Activated CD4-positive, alpha-beta T cell treated with anti-CD3 and anti-CD28 coated beads for 48 hours (primary cell): ENCODE measurements at regions not wholly inside any gene's neighbourhood (a gene's known extent, or its start where the extent isn't known, plus 50 kb on each side); places are given as distances from the start of the nearest gene placed in this dataset.

Experiments used
- DNase-seq: peaks from one replicate; pipeline ENCODE4 v3.0.0-alpha.2; 2020

GRCh38 chr9:14424983-14425382, 111.0 kb upstream of the NFIB start:
- no peak for DNase-seq

GRCh38 chr9:14424289-14424688, 110.3 kb upstream of the NFIB start:
- DNase-seq: no peak

DNA sequence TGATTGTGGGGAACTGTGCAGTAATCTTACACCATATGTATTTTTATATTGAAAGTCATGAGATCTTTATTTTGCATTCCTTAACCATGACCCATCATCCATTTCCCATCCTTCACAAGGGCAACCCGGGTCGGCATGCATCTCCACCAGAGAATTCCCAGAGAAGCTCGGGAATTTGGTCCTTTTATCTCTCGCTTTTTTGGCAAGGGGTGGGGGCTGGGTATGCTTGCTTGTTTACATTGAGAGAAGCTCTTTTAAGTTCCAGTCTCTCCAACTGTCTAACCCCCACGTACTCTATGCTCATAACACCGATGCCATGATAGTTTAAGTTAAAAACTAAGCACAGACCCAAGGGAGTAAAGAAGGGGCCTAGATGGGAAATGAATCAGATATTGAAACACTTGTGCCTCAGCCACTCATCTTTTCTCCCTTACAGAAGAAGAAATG, 109.9 kb upstream of the NFIB start:
- DNase-seq: no peak

- DNase-seq: no peak
These were observed 107.3 kb upstream of the NFIB start for GRCh38 chr9:14421291-14421690.

DNA sequence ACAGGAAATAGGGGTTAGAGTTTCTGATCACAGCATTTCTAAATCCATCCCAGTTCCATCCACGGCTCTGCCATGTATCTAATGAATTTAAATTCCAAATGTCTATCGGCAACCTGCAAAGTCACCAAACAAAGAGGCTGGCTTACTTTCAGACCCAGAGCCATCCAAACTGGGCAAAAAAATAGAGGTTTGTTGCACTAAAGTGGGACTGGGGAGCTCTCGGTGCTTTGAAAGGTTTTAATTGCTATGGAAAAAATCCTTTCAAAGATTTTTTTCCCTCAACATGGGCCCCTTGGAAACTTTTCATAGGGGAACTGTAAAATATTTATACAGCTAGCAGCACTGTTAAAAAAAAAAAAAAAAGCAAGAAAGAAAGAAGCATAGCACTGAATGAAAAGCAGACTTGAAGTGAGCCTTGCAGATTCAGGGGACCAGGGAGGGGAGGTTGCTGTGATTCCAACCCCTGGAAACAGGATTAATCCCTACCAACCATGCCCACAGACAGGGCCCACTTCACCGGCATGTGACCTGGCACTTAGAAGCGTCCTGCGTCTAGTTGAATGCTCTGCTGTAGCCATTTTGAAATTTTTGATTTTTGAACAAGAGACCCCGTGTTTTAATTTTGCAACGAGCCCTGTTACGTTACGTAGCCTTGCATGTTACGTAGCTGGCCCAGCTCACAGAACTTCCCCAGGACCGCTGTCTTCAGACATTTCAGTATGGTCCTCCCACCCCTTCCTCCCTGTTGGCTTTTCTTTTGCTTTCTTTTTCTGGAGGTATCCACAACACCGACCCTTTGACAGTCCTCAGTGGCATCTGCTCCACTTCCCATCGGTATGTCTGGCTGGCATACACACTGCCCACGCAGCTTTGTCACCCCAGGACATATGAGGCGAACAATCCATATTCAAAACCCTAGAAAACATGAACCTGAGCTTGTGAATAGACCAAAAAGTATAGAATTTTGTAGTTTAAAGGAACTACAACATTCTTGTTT, 105.3 kb upstream of the NFIB start:
- DNase-seq: no peak

GRCh38 chr9:14418301-14418940, 104.5 kb upstream of the NFIB start:
- DNase-seq: no peak

GRCh38 chr9:14417237-14417636, 103.3 kb upstream of the NFIB start:
- no peak for DNase-seq

GRCh38 chr9:14415947-14416346, 102.0 kb upstream of the NFIB start:
- no peak for DNase-seq

GRCh38 chr9:14413812-14414211, 99.9 kb upstream of the NFIB start:
- DNase-seq: no peak

DNA sequence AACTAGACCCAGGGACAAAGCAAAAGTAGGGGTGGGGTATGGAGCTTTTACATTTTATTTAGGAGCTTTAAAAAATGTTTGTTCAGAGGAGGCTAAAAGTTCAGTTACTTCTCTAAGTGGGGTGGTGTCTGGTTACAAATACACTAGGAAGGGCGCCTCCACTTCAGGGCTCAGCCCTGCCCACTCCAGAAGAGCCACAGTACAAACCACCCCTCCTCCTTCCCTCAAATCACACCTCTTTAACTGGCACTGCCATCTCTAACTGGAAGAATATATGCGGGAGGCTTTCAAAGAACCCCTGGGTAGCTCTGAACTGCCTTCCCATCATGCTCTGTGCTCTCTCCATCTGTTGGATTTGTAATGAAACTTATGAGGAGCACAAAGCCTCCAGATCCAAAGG, 98.8 kb upstream of the NFIB start:
- DNase-seq: no peak

GRCh38 chr9:14406463-14406862, 92.5 kb upstream of the NFIB start:
- DNase-seq: no peak

GRCh38 chr9:14405176-14405706, 91.3 kb upstream of the NFIB start:
- no peak for DNase-seq

GRCh38 chr9:14403081-14403480, 89.1 kb upstream of the NFIB start:
- DNase-seq: no peak

DNA sequence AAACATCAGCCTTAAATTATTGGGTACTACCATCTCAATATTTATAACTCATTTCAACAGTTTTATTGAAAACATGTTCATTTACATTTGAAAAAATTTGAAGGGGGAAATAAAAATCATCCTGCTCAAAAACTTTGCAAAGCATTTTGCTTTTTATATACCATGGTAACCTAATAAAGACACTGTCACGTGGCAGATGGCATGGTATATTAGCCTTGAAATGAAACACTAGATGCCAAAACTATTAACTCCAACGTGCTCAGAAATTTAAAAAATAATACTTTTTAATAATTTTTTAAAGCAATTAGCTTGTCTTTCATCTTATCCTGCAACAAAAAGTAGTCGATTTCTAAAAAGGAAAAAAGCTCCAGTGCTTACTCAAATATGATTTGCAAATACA, 88.6 kb upstream of the NFIB start:
- no peak for DNase-seq

GRCh38 chr9:14401911-14402310, 88.0 kb upstream of the NFIB start:
- DNase-seq: no peak

GRCh38 chr9:14400658-14400995, 86.7 kb upstream of the NFIB start:
- DNase-seq: no peak

- DNase-seq: no peak
These were observed 86.1 kb upstream of the NFIB start for GRCh38 chr9:14399756-14400657.

DNA sequence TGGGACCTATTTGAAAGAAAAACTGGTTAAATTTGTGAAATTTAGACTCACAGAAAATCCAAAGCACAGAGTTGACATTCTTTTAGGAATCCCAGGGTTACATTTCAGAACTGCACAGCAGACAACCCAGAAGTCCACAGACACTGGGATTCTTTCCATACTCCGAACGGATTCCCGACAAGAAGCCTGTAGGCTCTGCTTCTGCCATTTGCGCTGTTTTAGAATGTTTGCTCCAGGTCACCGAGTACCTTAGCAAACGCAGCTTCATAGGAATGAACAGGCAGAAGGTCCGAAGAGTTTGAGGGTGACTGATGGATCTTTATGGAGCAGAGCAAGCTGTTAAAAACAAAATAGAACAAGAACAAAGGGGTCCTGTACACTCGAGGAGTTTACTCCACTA, 84.5 kb upstream of the NFIB start:
- no peak for DNase-seq

DNA sequence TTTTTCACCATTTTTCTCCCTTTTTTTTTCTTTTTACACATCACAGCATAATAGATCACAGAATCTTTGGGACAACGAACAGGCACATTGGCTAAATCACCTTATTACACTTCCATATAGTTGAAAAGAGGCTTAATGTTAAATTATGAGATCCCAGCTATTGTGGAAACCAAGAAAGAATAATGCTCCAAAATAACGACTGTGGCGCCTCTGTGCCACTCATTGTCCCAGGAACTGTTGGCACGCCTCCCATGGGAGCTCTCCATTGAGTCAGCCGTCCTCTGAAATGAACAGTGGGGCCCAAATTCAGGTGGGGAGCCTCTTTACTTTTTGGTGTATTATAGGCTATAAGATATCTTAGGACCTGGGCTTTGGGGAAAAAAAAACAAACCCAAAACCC, 82.2 kb upstream of the NFIB start:
- no peak for DNase-seq

- no peak for DNase-seq
These were observed 81.6 kb upstream of the NFIB start for GRCh38 chr9:14395317-14396082.

DNA sequence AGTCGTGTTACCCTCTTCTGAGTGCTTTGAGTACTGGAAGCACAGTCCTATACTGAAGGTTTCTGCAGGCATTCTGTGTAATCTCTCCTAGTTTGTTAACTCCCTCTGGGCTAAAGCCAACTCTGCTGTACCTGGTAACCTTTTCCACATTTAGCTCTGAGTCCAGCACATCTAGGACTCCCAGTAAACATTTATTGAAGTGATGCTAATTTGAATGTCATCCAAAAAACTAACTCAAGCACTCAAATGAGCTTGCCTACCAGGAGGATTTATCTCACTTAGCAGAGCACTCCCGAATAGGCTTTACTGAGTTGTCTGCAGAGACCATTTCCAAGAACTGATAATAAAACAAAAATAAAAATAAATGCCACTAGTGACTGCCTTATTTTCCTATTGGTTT, 79.5 kb upstream of the NFIB start:
- DNase-seq: no peak

GRCh38 chr9:14391620-14392019, 77.7 kb upstream of the NFIB start:
- no peak for DNase-seq
